ENCODE measurements at regions not wholly inside any gene's neighbourhood (a gene's known extent, or its start where the extent isn't known, plus 50 kb on each side); places are given as distances from the start of the nearest gene placed in this dataset.

- FAIRE-seq (no peak), DNase-seq (ENCODE audit: insufficient read length, low spot score) (no peak)
- TF ChIP-seq, protein P1, sequence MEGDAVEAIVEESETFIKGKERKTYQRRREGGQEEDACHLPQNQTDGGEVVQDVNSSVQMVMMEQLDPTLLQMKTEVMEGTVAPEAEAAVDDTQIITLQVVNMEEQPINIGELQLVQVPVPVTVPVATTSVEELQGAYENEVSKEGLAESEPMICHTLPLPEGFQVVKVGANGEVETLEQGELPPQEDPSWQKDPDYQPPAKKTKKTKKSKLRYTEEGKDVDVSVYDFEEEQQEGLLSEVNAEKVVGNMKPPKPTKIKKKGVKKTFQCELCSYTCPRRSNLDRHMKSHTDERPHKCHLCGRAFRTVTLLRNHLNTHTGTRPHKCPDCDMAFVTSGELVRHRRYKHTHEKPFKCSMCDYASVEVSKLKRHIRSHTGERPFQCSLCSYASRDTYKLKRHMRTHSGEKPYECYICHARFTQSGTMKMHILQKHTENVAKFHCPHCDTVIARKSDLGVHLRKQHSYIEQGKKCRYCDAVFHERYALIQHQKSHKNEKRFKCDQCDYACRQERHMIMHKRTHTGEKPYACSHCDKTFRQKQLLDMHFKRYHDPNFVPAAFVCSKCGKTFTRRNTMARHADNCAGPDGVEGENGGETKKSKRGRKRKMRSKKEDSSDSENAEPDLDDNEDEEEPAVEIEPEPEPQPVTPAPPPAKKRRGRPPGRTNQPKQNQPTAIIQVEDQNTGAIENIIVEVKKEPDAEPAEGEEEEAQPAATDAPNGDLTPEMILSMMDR (IDR thresholded peaks at IDR 0.05; ENCODE audit: insufficient read depth, missing control alignments) = no peak
These were observed 112.5 kb downstream of the KLF5 start for GRCh38 chr13:73171271-73171682.

DNA sequence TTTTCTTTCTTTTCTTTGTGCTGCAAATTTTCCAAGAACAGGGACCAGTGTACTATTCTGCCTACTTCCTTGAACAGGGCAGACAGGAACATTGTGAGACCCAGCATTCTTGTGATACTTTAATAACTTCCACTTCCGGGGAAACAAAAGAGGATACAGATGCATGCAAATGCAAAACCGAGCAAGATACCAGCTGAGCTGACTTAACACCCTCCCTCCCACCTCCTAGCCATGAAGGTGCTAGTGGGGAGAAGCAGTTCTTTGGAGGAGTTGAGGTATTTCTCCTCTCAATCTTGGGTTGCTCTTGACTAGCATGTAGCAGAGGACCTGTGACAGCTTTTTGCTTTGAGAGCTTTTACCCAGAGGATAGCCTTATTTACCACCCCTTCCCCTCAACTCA, 111.2 kb downstream of the KLF5 start:
- no peak for FAIRE-seq
- TF ChIP-seq, protein P1 (IDR thresholded peaks at IDR 0.05; ENCODE audit: insufficient read depth, missing control alignments) = no peak
- no peak for DNase-seq (ENCODE audit: insufficient read length, low spot score)

DNA sequence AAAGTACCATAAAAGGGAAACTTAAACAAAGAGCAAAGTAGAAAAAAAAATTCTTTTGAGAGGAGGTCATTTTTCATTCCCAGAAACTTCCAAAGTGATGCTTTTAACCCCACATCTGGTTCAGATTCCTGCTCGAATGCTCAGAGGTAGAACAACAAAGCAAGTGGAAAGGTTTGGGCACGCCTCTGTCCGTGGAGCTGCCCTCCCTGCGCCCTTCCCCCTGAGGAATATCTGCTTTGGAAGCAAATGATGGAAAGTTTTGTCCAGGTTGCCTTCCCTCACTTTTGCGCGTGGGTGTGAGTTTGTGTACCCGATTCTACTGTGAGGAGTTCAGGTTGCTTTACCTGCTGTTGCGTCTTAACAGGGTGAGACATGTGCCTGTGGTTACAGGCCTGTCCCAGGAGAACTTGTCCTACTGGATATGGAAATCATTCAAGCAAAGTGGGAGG, 110.2 kb downstream of the KLF5 start:
- DNase-seq (ENCODE audit: insufficient read length, low spot score) = no peak
- FAIRE-seq = no peak
- TF ChIP-seq, protein P1 (IDR thresholded peaks at IDR 0.05; ENCODE audit: insufficient read depth, missing control alignments) = no peak

DNA sequence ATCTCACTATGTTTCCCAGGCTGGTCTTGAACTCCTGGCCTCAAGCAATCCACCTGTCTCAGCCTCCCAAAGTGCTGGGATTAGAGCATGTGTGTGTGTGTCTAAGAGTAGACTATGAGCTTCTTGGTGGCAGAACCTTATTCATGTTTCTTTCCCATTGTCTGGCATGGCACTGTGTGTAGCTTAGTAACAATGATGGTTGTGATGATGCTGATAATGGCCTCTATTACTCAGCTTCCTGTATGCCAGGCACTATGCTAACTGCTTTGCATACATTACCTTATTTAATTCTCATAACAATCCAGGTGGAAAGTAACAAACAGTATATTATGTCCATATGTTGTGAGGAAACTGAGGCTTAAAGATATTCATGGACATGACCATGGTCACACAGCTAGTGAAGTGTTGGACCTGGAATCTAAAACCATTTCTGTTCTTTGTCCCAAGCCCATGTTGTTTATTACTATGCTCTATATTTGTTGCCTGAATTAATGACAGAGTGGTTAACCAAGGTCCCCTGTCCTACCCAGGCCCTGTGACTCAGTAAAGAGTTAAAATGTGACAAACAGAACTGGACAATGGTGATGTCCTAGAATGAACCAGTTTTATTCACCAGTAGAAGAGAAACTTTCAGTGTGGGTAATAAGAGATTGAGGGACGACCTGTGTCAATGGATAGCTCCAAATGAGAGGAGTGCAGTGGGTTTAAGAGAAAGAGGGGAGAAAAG, 109.6 kb downstream of the KLF5 start:
- FAIRE-seq (no peak), DNase-seq (ENCODE audit: insufficient read length, low spot score) (no peak)
- TF ChIP-seq, protein P1 (IDR thresholded peaks at IDR 0.05; ENCODE audit: insufficient read depth, missing control alignments) = no peak

DNA sequence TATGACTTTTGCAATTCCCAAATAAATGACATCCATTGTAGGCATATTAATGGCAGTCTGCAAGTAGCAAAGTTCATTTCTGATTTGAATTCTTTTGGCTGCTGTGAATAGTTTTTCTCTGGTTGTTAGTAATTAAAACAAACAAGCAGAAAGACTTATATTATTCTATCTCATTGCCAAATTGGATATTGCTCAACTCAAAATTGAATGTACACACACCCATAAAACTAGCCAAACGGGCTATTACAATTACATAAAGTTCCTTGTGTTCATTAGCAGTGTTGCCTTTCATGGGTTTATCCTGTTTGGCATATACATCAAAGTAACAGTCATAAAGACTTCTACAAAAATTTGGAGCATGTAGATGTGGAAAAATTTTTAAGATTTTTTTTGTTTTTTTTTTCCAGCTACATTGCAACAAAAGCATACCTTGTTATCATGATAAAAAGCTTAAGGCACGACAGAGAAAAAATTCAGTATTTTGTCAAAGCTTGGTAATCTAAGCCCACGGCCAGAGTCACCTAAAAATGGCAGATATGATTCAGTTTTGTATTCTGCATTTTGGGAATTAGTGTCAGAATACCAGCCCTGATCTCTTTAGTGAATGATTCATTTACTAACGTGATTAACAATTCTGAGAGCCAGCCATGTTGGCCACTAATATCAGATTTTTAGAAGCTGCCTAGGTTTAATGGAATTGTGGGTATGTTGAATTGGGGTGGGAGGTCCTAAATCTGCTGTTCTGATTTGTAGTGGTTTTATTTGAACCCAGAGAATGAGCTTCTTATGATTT, 108.4 kb downstream of the KLF5 start:
- TF ChIP-seq, protein P1 (IDR thresholded peaks at IDR 0.05; ENCODE audit: insufficient read depth, missing control alignments) = no peak
- FAIRE-seq (no peak), DNase-seq (ENCODE audit: insufficient read length, low spot score) (no peak)

GRCh38 chr13:73166204-73166603, 107.4 kb downstream of the KLF5 start:
- FAIRE-seq = no peak
- TF ChIP-seq, protein P1 (IDR thresholded peaks at IDR 0.05; ENCODE audit: insufficient read depth, missing control alignments) = no peak

More at GRCh38 chr13:73166204-73166603, 107.4 kb downstream of the KLF5 start:
- DNase-seq (ENCODE audit: insufficient read length, low spot score) = no peak

Measured in D721Med (cell line).